ENCODE measurements at regions not wholly inside any gene's neighbourhood (a gene's known extent, or its start where the extent isn't known, plus 50 kb on each side); places are given as distances from the start of the nearest gene placed in this dataset.

DNA sequence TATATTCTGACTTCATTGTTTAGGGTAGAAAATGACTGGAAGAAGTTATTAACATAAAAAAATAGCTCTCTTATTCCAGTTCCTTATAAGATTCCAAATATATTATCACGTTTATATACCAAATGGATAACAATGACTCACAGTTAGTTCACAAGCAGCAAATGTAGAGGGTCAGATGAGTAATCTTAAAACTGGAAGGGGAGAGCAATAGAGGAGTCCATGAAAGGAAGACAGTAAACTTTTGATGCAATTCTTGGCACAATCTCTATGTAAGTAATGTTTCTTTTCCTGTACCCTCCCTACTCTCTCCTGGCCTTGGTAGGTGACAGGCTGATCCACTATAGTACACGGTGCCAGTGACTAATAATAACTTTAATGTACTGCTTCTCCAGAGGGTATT lies 259.0 kb upstream of the TRPC5 start:
- TF ChIP-seq CTCF (IDR thresholded peaks at IDR 0.05; ENCODE audit: low read length) (no peak), EZH2 (IDR thresholded peaks at IDR 0.05; ENCODE audit: borderline replicate concordance, low read length) (no peak)

All from OCI-LY1 (cell line).